Calu3 (cell line): ENCODE measurements at regions not wholly inside any gene's neighbourhood (a gene's known extent, or its start where the extent isn't known, plus 50 kb on each side); places are given as distances from the start of the nearest gene placed in this dataset.

Experiments used
- BruUV-seq: library from RNA; stranded (reverse); fragments of 400-500 nt; replicated peaks from 2 replicates; lab custom pipeline; 2021; lab: Mats Ljungman, UMichigan
- CTCF ChIA-PET: fragments of 300-600 bp; sonication (Branson Sonifier 250); formaldehyde crosslinking; loops from one replicate; lab custom pipeline; 2022; ENCODE audit warnings: antibody characterized with exemption; lab: Charles Lee
- DNase-seq: peaks from one replicate; pipeline ENCODE4 v3.0.0; 2022
- H3K27ac Mint-ChIP-seq: one replicate; pipeline ENCODE4 v1.8.0; 2022; ENCODE audit warnings: mixed read lengths; ENCODE audit not compliant: unreplicated experiment
- H3K27me3 Mint-ChIP-seq: one replicate; pipeline ENCODE4 v1.8.0; 2022; ENCODE audit warnings: mixed read lengths; ENCODE audit not compliant: unreplicated experiment
- H3K36me3 Mint-ChIP-seq: one replicate; pipeline ENCODE4 v1.8.0; 2022; ENCODE audit warnings: mild to moderate bottlenecking, moderate library complexity, mixed read lengths; ENCODE audit not compliant: insufficient read depth, unreplicated experiment
- H3K4me1 Mint-ChIP-seq: one replicate; pipeline ENCODE4 v1.8.0; 2022; ENCODE audit warnings: mild to moderate bottlenecking, low read depth, mixed read lengths; ENCODE audit not compliant: unreplicated experiment
- H3K4me3 Mint-ChIP-seq: one replicate; pipeline ENCODE4 v1.8.0; 2022; ENCODE audit warnings: mild to moderate bottlenecking, low read depth, moderate library complexity, mixed read lengths; ENCODE audit not compliant: unreplicated experiment
- H3K9me3 Mint-ChIP-seq: one replicate; pipeline ENCODE4 v1.8.0; 2022; ENCODE audit warnings: low read depth, mixed read lengths; ENCODE audit not compliant: unreplicated experiment
- intact Hi-C: fragments of 100-400 bp; cut with micrococcal nuclease; formaldehyde crosslinking; loops from one replicate; pipeline ENCODE4 v1.10.0; 2022; ENCODE audit not compliant: unreplicated experiment
- TF ChIP-seq, protein P1 (sequence below): fragments of 200-600 bp; IDR thresholded peaks from one replicate; pipeline ENCODE4 v1.8.0; 2022; ENCODE audit warnings: antibody characterized with exemption; ENCODE audit not compliant: unreplicated experiment

GRCh38 chr4:174427571-174428140, 94.6 kb downstream of the HPGD start:
- CTCF ChIA-PET: no interaction called here
- intact Hi-C loops: no loop called here

GRCh38 chr4:174425669-174426068, 96.6 kb downstream of the HPGD start:
- no peaks in the 10 kb centered on the region for H3K36me3 Mint-ChIP-seq
- TF ChIP-seq, protein P1, sequence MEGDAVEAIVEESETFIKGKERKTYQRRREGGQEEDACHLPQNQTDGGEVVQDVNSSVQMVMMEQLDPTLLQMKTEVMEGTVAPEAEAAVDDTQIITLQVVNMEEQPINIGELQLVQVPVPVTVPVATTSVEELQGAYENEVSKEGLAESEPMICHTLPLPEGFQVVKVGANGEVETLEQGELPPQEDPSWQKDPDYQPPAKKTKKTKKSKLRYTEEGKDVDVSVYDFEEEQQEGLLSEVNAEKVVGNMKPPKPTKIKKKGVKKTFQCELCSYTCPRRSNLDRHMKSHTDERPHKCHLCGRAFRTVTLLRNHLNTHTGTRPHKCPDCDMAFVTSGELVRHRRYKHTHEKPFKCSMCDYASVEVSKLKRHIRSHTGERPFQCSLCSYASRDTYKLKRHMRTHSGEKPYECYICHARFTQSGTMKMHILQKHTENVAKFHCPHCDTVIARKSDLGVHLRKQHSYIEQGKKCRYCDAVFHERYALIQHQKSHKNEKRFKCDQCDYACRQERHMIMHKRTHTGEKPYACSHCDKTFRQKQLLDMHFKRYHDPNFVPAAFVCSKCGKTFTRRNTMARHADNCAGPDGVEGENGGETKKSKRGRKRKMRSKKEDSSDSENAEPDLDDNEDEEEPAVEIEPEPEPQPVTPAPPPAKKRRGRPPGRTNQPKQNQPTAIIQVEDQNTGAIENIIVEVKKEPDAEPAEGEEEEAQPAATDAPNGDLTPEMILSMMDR: no peak
- no peak for DNase-seq
- intact Hi-C loops: no loop called here
- BruUV-seq: no TSS peak
- no peak overlapping the region for H3K27ac Mint-ChIP-seq
- H3K4me3 Mint-ChIP-seq: no peak overlapping the region
- H3K27me3 Mint-ChIP-seq: no peaks in the 10 kb centered on the region
- CTCF ChIA-PET: no interaction called here
- H3K9me3 Mint-ChIP-seq: no peaks in the 10 kb centered on the region
- no peaks in the 10 kb centered on the region for H3K4me1 Mint-ChIP-seq

More at GRCh38 chr4:174427571-174428140, 94.6 kb downstream of the HPGD start:
- Mint-ChIP-seq H3K36me3 (no peaks in the 10 kb centered on the region), H3K27me3 (no peaks in the 10 kb centered on the region), H3K9me3 (no peaks in the 10 kb centered on the region), H3K4me3 (no peak overlapping the region), H3K27ac (no peak overlapping the region), H3K4me1 (no peaks in the 10 kb centered on the region)
- no TSS peak for BruUV-seq
- TF ChIP-seq, protein P1: no peak
- no peak for DNase-seq

DNA sequence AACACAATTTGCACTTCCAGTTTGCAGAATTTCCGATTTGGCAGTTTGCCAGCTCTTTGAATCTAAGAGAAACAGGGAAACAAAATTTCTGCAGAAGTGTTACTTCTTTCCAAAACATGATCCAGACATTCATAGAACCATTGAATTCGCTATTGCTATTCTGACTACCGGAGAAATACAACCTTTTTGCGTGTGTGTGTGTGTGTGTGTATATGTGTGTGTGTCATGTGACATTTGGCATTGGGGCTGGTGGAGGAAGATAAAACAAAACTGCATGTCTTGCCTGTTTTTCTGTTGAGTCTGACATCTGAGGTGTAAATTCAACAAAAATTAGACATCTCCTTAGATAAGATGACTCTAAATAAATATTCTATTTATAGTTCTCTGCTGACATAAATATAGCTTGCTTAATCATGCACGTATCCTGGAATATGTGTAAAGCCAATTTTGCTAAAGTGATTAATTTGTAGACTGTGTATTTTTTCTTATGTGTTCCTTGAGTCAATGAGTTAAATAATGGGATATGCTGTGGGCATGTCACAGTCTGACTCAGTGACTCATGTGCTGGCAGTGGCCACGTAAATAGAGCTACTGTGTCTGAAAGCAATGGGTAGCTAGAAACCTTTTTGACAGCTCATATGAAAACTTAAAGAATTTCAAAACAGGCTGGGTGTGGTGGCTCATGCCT, 98.9 kb downstream of the HPGD start:
- no peaks in the 10 kb centered on the region for H3K27me3 Mint-ChIP-seq
- no peaks in the 10 kb centered on the region for H3K4me1 Mint-ChIP-seq
- intact Hi-C loops: no loop called here
- H3K4me3 Mint-ChIP-seq: peak overlapping the region; percentile 24
- peak; percentile 46 for DNase-seq
- peak overlapping the region; percentile 48 for H3K27ac Mint-ChIP-seq
- BruUV-seq: no TSS peak
- TF ChIP-seq, protein P1: no peak
- no peaks in the 10 kb centered on the region for H3K36me3 Mint-ChIP-seq
- H3K9me3 Mint-ChIP-seq: no peaks in the 10 kb centered on the region
- CTCF ChIA-PET: interaction anchor here (0.6 to 2.0 kb wide), 7 partner anchors 10 to 209 kb away, joined by 3 to 8 read pairs (median 3); no protein-coding TSS in a partner anchor

DNA sequence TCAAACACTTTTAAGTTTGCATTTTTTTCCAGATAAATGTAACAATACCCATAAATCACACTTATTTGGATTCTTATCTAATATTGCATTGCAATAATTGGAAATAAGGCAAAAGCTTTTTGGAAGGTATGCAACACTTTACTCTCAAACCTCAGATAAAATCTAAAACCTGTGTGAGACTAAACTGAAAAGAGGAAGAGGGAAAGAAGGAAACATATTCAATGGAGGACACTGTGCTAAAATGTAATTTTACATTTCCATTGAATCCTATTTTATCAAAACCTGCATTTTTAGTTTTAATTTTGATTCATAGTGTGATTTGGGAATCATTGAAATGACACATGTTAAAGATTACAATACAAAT, 99.4 kb downstream of the HPGD start:
- Mint-ChIP-seq H3K4me3 (peak overlapping the region; percentile 24), H3K27me3 (no peaks in the 10 kb centered on the region), H3K9me3 (no peaks in the 10 kb centered on the region), H3K36me3 (no peaks in the 10 kb centered on the region), H3K4me1 (no peaks in the 10 kb centered on the region), H3K27ac (peak overlapping the region; percentile 48)
- CTCF ChIA-PET: interaction anchor here (0.6 to 2.0 kb wide), 3 partner anchors 10 to 99 kb away, joined by 3 to 8 read pairs (median 3); no protein-coding TSS in a partner anchor
- intact Hi-C loops: no loop called here
- no peak for DNase-seq
- BruUV-seq: no TSS peak
- TF ChIP-seq, protein P1: no peak
